Astrocyte (in vitro differentiated cells and primary cell): ENCODE measurements at regions not wholly inside any gene's neighbourhood (a gene's known extent, or its start where the extent isn't known, plus 50 kb on each side); places are given as distances from the start of the nearest gene placed in this dataset.

Experiments used
- EZH2 ChIP-seq: IDR thresholded peaks from 2 replicates; pipeline ENCODE4 v1.6.1; 2012; ENCODE audit warnings: mild to moderate bottlenecking, low read length, inconsistent platforms; ENCODE audit not compliant: insufficient read depth
- TF ChIP-seq, protein P1 (sequence below): IDR thresholded peaks from 2 replicates; pipeline ENCODE4 v1.5.1; 2011; ENCODE audit warnings: low read depth, mild to moderate bottlenecking, inconsistent platforms, low read length, moderate library complexity; ENCODE audit not compliant: insufficient read depth

DNA sequence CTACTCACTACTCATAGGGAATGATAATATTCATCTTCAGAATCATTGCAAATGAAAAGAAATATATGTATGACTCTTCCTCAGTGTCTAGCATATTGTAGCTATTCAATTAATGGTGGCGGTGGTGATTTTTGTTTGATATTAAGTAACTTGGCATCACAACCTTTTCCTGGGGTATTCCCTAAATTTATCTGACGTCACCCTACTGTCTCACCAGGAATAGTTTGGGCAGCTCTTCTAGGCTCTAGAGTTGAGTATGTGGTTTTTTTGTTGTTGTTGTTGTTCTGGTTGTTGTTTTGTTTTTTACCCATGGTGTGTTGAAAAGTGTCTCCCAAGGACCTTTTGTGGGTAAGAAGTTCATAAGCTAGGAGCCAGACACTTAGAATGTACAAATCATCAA is 1320.3 kb upstream of the LRRTM1 start:
- TF ChIP-seq, protein P1, sequence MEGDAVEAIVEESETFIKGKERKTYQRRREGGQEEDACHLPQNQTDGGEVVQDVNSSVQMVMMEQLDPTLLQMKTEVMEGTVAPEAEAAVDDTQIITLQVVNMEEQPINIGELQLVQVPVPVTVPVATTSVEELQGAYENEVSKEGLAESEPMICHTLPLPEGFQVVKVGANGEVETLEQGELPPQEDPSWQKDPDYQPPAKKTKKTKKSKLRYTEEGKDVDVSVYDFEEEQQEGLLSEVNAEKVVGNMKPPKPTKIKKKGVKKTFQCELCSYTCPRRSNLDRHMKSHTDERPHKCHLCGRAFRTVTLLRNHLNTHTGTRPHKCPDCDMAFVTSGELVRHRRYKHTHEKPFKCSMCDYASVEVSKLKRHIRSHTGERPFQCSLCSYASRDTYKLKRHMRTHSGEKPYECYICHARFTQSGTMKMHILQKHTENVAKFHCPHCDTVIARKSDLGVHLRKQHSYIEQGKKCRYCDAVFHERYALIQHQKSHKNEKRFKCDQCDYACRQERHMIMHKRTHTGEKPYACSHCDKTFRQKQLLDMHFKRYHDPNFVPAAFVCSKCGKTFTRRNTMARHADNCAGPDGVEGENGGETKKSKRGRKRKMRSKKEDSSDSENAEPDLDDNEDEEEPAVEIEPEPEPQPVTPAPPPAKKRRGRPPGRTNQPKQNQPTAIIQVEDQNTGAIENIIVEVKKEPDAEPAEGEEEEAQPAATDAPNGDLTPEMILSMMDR = no peak
- TF ChIP-seq EZH2 = no peak
